Left renal pelvis (tissue), 4 donors: ENCODE measurements at regions not wholly inside any gene's neighbourhood (a gene's known extent, or its start where the extent isn't known, plus 50 kb on each side); places are given as distances from the start of the nearest gene placed in this dataset.

Experiments
- DNase-seq, 4 donors: peaks; one replicate each; pipeline ENCODE4 v3.0.0-alpha.2; 2013; ENCODE audit warnings: low read depth in 4 of 4, low spot score in 3 of 4

DNA sequence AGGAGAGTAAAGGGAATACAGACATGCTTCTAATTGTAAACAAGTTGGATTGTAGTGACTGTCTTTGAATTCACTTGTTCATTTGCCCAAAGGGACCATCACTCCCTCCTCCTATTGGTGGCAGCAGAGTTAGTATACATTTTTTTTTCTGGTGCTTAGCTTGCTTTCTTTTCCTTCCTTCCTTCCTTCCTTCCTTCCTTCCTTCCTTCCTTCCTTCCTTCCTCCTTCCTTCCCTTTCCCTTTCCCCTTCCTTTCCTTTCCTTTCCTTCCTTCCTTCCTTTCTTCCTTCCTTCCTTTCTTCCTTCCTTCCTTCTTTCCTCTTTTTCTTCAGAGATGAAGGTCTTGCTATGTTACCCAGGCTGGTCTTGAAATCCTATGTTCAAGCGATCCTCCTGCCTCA is 94.8 kb upstream of the ATP6AP2 start:
- no peak for DNase-seq

DNA sequence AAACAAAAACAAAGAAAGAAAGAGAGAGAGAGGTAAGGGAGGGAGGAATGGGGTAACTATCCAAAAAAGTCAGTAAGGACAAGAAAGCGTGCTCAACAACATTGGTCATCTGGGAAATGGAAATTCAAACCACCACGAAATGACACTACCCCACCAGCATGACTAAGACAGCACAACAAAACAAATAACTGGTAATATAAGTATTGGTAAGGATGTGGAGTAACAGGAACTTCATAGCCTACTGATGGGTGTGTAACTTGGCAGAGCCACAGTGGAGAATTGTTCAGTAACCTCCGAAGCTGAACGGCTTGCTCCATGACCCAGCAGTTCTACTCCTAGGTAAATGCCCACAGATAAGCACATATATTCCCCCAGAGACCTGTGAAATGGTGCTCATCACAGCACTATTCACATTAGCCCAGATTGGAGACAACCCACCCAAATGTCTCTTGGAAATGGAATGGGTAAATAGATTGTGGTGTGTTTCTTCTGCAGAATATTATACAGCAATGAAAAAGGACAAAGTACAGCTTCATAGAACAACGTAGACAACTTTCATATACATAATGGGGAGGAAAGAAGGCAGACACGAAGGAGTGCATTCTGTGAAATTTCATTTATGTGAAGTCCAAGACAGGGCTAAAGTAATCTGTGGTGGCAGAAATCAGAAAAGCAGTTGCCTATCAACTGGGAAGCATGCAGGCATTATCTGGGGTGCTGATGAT is 95.5 kb upstream of the ATP6AP2 start:
- no peak for DNase-seq

DNA sequence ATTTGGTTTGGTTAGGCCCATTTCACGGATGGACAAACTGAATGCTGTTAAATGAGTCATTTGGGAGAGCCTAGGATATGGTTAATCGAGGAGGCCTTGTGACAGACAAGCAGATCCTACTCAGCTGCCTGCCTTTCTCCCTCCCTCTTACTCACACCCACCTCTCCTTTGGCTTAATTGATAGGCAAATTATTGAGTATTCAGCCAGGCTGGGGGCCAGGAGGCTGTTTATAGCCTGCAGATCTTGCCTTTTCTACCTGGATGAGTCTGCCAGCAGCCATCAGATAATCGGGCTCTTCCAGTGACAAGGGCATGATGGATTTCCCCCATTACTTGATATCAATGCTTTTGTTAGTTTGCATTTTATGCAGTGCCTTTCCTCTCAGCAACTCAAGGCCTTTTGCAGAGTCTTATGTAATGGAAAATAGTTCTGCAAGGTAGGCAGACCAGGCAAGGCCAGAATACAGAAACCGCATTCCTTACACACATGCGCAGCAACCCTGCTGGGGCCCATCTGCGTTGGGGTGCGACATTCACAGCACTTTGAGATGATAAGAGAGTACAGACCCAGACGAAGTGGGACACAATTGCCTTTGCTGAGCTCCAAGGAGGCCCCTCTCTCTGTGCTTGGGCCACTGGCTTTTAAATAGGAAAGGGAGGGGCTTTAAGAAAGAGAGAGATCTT is 96.2 kb upstream of the ATP6AP2 start:
- no peak for DNase-seq

DNA sequence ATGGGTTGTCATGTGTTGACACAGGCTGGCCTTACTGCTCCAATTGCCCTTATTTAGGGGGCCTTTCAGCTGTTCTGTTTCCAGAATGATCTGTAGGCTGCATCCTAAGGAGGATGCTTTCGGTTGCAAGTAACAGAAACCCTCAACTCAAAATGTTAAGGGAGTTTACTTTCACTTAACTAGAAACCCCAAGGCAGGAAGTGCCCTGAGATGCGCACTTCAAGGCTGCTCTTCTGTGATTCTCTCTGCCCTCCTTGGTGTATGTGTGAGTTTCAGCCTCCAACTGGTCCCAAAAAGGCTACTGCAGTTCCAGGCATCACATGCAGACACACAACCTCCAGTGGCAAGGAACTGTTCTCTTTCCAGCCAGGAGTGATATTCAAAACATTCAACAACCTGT is 97.3 kb upstream of the ATP6AP2 start:
- DNase-seq = no peak

DNA sequence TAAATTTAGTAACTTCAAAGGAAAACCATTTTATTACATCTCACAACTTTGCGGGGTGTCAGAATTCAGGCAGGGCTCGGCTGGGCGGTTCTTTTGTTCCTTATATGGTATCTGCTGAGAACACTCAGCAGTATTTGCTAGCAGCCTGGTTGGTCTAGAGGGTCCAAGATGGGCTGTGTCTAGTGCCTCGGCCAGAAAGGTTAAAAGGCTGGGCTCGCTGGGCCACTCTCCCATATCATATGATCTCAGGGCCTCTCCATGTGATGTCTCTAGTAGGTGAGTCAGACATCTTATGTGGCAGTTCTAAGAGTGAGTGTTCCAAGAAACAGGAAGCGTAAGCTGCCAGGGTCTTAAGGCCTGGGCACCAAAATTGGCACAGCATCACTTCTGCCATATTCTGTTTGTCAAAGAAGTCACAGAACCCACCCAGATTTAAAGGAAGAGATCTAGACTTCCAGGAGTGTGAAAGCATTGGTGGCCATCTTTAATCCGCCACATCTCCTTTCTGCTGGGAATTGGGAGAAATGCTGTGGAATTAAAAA is 100.9 kb upstream of the ATP6AP2 start:
- no peak for DNase-seq

DNA sequence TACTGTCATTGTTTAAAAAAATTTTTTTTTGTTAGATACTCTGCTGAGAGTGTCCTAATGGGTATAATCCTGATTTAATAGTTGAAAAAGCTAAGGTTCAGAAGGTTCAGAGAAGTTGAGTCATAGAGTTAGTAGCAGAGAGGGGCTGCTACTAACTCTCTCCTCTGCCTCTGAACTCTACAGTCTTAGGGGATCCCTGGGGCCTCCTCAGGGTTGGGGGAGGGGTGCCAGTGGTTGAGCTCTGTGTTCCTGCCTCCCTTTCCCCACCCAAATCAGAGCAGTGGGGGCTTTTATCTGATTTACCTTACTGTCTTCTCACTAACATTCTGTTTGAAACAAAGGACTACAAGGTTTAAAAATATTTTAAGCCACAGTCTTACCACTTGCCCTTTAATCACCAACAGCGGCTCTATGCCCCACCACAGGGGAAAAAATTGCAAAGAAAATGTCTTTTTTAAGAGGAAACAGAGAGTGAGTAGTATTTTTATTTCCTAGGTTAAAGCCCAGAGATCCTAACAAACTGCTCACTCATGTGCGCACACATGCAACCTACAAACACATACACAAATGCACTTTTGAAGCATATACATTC is 102.2 kb upstream of the ATP6AP2 start:
- no peak for DNase-seq

DNA sequence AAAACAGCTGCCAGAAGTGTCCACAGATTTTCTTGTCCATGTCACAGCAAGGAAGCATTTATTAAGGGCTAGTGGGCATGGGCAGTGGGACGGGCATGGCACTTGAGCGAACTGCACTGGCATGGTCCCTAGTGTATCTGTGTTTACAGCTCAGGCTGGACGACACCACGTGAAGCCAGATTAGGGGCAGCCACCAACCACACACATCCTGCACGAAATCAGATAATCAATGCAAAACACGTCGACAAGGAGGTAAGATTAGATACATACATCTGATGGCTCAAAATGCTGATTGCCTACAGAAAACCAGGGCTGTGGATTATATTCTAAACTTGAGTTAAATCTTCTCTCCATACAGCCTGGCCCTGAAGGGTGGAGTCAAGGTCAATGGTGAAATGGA is 103.8 kb upstream of the ATP6AP2 start:
- DNase-seq = no peak

DNA sequence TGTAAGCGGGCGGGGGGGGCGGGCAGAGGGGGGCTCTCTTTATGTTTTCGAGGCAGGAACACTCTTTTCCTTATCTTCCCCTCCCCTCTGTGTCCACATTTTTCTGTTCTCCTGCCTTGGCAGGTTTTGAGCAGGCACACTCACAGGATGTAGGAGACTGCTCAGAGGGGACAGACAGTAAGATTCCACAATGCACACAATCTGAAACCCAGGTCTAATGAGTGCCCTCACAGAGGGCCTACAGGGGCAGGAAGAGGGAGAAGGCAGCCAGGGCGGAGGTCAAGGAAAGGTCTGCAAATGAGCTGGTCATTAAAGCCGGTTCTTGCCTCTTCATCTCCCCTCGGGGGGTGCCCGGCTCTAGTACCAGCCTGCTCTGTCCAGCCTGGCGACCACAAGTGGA is 106.1 kb upstream of the ATP6AP2 start:
- no peak for DNase-seq

DNA sequence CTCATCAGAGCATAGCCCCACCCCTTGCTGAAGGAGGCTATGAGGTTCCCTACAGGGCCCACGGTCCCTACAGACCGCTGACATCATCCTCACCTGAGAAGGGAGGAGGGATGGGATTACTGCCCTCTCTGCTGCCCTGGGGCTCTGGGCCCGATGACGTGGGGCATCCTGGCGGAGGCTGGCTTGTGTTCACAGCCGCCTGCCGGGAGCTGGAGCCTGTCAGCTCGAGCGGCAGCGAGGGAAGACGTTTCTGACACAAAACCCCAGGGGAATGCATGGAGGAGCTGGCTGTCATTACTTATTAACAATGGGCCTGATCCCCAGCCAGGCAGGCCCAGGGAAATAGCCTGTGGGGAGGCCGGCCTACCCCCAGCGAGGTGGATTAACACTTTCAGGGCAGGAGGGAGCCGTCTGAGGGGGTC is 106.6 kb upstream of the ATP6AP2 start:
- DNase-seq = no peak

DNA sequence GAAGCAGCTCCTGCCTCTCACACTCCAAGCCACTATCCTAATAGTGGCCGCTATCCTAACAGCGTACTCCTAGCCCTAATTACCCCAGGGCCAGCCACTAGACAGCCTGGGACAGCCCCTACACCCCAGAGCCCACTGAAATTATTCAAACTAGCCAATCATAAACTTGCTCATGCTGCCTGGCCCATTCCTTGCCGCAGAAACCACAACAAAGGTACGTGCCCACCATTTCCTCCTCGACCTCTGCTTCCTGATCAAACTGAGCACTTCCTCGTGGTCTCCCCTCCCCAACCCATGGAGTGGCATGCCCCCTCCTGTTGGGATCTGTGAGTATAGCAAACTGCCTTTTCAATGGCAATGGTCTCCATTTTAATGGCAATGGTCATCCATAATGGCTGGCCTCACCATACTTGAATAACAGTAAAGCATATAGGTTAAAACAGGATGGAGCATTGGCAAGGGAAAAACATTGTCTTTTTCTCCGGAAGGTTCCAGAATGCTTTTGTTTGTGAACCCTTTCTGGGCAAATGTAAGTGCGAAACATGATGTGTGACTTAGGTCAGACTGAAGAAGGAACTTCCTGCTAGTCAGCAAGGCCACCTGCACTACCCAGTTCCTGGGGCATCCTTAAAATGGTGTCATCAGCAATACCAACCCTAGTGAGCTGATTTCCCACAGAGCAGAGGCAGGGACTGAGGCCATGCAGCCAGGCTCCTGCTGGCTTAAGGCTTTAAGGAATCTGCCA is 107.1 kb upstream of the ATP6AP2 start:
- no peak for DNase-seq

DNA sequence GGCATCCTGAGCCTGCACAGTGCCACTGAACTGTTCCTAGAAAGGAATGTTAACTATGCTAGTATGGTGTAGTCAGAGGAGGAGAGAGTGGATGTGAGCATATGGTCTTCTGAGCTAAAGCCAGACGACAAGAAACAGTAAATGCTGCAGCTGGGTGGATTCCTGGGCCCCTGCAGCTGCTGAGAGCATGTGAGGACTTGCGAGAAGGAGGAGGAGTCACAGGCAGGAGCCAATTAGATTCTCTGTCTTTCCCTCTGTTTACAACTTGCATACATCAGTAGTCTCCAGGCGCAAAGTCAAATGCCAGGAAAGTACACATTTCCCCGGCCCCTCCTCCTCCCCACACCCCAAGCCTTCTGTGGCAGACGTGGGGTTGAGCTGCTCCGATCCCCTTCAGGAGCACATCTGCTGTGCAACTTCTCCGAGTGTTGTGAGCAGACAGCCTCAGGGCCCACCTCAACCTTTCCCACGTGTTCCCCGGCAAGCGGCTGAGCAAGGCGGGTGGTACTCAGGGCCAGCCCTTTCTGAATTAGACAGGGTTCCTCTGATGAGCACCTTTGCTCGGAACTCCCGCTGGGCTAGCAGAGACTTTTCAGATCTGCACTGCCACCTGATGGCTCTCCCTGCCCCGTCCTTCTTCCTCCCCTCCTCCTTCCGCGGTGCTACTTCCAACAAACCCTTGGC is 108.7 kb upstream of the ATP6AP2 start:
- peak in 1 of 4 donors; percentile 60 for DNase-seq

DNA sequence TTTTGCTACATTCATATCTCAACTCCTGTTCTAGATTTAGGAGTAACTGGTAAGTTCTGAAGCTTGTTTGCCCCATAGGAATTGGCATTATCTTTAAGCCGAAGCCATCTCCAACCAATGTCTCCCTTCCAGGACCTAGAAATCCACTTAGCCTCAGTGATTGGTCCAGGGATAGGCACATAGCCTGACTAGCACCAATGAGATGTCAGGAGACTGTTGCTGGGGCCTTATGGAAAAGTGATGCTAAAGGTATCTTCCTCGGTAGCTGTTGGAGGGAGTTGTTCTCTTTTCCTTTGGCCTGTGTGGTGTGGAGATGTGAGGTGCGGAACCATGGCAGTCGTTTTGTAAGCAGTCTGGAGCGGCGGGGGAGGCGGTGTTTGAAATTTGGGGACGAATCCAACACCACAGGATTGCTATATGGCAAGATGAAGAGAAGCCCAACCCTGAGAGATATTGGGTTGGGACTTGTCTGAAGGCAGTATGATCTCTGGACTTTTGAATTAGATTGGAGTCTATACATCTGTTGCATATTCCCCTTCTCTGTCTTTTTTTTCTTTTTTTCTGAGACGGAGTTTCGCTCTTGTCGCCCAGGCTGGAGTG is 109.8 kb upstream of the ATP6AP2 start:
- DNase-seq = no peak

DNA sequence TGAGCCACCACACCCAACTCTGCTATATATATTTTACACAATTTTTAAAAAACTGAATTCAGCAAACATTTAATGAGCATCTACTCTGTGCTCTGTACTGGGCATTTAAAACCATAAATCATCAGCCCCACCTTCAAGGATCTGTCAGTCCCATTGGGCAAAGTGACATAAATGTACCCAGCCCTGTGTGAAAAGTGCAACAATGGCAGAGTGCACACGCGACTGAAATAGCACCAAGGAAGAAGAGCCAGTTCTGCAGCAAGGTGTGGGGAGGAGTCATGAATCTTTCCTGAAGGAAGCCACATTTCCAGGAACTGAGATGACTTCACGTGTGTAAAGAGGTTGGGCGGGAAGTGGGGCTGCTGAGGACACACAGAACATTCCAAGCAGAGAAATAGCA is 111.5 kb upstream of the ATP6AP2 start:
- no peak for DNase-seq

DNA sequence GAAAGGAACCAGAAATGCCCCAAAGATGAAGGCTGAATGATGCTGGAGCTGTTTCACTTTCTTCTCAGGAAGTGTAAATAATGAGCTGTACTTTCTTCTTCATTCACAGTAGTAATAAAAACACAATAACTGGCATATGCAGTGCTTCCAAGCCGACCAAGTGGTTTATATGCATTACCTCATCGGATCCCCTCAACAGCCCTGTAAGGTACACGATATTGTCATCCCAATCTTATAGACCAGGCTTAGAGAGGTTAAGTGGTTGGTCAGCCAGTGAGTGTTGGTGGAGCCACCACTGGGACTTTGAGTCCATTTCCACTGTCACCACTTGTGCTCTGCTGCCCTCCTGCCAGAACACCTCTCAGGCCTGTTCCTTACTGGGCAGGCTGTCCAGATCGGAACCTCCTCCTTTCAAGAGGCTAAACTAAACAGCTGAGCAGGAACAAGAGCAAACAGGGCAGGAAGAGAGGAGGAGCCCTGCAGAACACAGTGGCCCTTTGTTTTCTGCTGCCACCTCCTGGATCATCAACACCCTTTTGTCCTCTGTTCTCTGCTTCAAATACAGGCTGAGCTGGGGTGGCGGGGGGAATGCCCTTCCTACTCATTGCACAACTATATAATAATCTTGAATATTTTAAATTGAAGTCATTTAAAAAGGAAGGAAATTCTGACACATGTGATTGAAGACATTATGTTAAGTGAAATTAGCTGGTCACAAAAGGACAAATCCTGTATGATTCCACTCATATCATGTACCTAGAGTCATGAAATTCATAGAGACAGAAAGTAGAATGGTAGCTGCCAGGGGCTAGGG is 112.5 kb upstream of the ATP6AP2 start:
- DNase-seq = no peak

DNA sequence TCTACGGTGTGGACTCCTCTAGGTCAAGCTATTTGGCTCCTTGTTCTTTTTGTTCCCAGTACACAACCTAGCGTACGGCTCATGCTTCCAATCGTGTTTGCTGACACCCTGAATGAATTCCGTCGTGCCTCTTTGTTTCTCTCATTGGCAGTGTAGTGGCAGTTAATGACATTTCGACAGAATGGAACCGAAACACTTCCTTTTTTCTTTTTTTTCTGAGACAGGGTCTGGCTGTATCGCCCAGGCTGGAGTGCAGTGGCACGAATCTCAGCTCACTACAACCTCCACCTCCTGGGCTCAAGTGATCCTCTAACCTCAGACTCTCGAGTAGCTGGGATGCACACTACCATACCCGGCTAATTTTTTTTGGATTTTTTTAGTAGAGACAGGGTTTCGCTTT is 113.3 kb upstream of the ATP6AP2 start:
- no peak for DNase-seq

DNA sequence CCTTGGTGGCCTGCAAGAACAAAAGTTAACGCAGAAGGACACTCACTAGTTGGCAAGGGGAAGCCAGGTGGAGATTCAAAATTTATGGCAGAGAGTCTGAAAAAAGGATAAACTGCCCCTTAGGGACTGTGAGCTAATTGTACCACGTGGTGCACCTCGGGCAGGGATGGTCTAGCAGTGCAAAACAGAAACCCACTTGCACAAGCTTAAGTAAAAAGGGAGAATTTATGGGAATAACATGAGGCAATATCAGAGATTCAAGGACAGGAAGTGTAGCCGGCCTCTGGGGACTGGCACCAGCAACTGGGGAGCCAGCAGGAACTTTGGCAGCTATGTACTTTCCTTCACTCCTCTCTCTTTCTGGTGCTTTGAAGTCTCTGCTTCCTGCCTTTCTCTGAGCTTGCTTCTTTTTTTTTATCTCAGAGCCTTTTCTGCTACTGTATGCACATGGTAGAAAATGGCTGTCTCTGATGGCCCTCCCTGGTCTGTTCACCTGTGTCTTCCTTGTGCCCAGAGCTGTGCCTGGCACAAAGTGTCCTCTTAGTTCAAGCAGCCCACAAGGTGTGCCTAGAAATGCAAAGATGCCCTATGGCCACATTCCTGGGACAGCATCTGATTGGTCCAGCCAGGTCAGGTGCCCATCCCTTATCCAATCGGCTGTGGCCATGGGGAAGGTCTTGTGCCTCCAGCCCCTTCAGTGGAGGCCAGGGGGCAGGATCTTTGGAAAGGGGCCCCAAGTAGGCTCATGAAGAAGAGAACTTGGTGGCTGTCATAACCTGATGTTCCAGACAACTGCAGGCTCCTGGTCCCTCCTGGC is 114.8 kb upstream of the ATP6AP2 start:
- DNase-seq = no peak

DNA sequence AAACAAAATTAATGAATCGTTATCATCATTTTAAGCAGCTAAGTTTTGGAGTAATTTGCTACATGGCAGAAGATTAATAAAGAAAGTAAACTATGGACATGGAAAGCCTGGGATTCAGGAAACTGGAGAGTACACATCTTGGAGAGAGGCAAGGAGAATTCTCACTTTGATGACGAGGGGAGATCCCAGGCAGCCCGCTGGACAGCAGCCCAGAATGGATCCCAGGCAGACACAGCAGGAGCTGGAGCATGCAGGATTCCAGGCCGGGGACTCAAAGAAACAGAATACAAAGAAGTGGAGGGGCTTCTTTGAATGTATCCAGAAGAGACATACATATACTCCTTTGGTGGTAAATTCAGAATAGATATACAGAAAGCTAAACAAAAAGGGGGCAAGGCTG is 118.0 kb upstream of the ATP6AP2 start:
- DNase-seq = no peak

DNA sequence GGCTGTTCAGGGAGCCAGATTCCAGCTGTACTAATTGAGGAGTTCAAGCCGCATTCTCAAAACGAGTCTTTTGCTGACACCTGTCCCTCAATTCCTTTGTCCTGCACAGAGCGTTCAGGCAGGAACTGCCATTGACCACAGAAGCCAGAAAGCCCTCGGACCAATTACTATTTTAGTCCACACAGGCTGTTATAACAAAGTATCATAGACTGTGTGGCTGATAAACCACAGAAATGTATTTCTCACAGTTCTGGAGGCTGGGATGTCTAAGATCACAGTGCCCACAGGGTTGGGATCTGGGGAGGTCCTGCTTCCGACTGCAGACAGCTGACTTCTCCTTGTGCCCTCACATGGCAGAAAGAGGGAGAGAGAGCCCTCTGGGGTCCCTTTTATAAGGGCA is 119.8 kb upstream of the ATP6AP2 start:
- DNase-seq = no peak
